Mesendoderm (in vitro differentiated cells): ENCODE measurements at regions not wholly inside any gene's neighbourhood (a gene's known extent, or its start where the extent isn't known, plus 50 kb on each side); places are given as distances from the start of the nearest gene placed in this dataset.

Experiments
- DNase-seq: peaks from one replicate; pipeline ENCODE4 v3.0.0; 2013
- H2AK5ac ChIP-seq: 2 replicates; pipeline ENCODE4 v1.6.1; 2013; ENCODE audit warnings: low read length, inconsistent platforms
- H2BK120ac ChIP-seq: 2 replicates; pipeline ENCODE4 v1.6.1; 2013; ENCODE audit warnings: low read depth, mild to moderate bottlenecking, low read length, moderate library complexity, mixed read lengths
- H2BK15ac ChIP-seq: replicated peaks from 2 replicates; pipeline ENCODE4 v1.6.1; 2013; ENCODE audit warnings: low read depth, mild to moderate bottlenecking, moderate library complexity
- H2BK5ac ChIP-seq: 2 replicates; pipeline ENCODE4 v1.6.1; 2013; ENCODE audit warnings: low read length, inconsistent platforms
- H3K18ac ChIP-seq: 2 replicates; pipeline ENCODE4 v1.6.1; 2013; ENCODE audit warnings: mild to moderate bottlenecking, low read length, mixed read lengths
- H3K23ac ChIP-seq: one replicate; pipeline ENCODE4 v1.6.1; 2013; ENCODE audit warnings: low read length
- H3K27ac ChIP-seq: 2 replicates; pipeline ENCODE4 v1.5.1; 2013; ENCODE audit warnings: low read depth, mild to moderate bottlenecking, inconsistent platforms, low read length, moderate library complexity
- H3K27me3 ChIP-seq: 2 replicates; pipeline ENCODE4 v1.6.1; 2013; ENCODE audit warnings: low read length, control low read depth, mild to moderate bottlenecking, inconsistent platforms; ENCODE audit not compliant: insufficient read depth, poor library complexity
- H3K36me3 ChIP-seq: 2 replicates; pipeline ENCODE4 v1.6.1; 2013; ENCODE audit warnings: low read length, inconsistent platforms; ENCODE audit not compliant: control insufficient read depth, insufficient read depth
- H3K4ac ChIP-seq: one replicate; pipeline ENCODE4 v1.6.1; 2013; ENCODE audit warnings: low read depth, mild to moderate bottlenecking, low read length, moderate library complexity
- H3K4me1 ChIP-seq: 2 replicates; pipeline ENCODE4 v1.6.1; 2013; ENCODE audit warnings: low read depth, low read length, inconsistent platforms; ENCODE audit not compliant: control insufficient read depth
- H3K4me2 ChIP-seq: 2 replicates; pipeline ENCODE4 v1.6.1; 2013; ENCODE audit warnings: low read length
- H3K4me3 ChIP-seq: 2 replicates; pipeline ENCODE4 v1.5.1; 2013; ENCODE audit warnings: mild to moderate bottlenecking, low read length
- H3K56ac ChIP-seq: one replicate; pipeline ENCODE4 v1.6.1; 2013; ENCODE audit warnings: low read length
- H3K79me1 ChIP-seq: 2 replicates; pipeline ENCODE4 v1.6.1; 2013; ENCODE audit warnings: low read length, inconsistent platforms
- H3K79me2 ChIP-seq: 2 replicates; pipeline ENCODE4 v1.6.1; 2013; ENCODE audit warnings: mild to moderate bottlenecking, low read length; ENCODE audit not compliant: control insufficient read depth, insufficient read depth
- H3K9ac ChIP-seq: 2 replicates; pipeline ENCODE4 v1.6.1; 2013; ENCODE audit warnings: low read length, inconsistent platforms
- H4K5ac ChIP-seq: one replicate; pipeline ENCODE4 v1.6.1; 2013; ENCODE audit warnings: low read length
- H4K8ac ChIP-seq: one replicate; pipeline ENCODE4 v1.6.1; 2013; ENCODE audit warnings: low read depth, mild to moderate bottlenecking, control low read depth, low read length, moderate library complexity
- WGBS: extraction: QIAGEN DNeasy Blood & Tissue Kit; methylation state at CpG from one replicate; pipeline ENCODE4 v1.1.7; 2013; ENCODE audit warnings: low lambda C conversion rate, missing lambda C conversion rate; ENCODE audit not compliant: insufficient coverage; ENCODE audit errors: extremely low coverage; 5-methylcytosine and 5-hydroxymethylcytosine counted together

- no peak overlapping the region for H2BK15ac ChIP-seq
- no peaks in the 10 kb centered on the region for H3K27me3 ChIP-seq
- DNase-seq: no peak
- no peak overlapping the region for H2AK5ac ChIP-seq
- no peak overlapping the region for H3K27ac ChIP-seq
- H3K4ac ChIP-seq: no peak overlapping the region
- H4K8ac ChIP-seq: no peak overlapping the region
- no peak overlapping the region for H2BK5ac ChIP-seq
- H4K5ac ChIP-seq: no peak overlapping the region
- H2BK120ac ChIP-seq: no peak overlapping the region
- no CpG with 5 or more reads among the region's 3 CpGs for WGBS
- H3K18ac ChIP-seq: no peak overlapping the region
- no peaks in the 10 kb centered on the region for H3K36me3 ChIP-seq
- H3K4me1 ChIP-seq: no peaks in the 10 kb centered on the region
- H3K9ac ChIP-seq: no peak overlapping the region
- no peaks in the 10 kb centered on the region for H3K79me1 ChIP-seq
- no peak overlapping the region for H3K4me3 ChIP-seq
- no peak overlapping the region for H3K56ac ChIP-seq
- H3K23ac ChIP-seq: no peak overlapping the region
- H3K79me2 ChIP-seq: no peaks in the 10 kb centered on the region
- no peak overlapping the region for H3K4me2 ChIP-seq
Measured at GRCh38 chr1:115193046-115193828, 103.9 kb upstream of the TSPAN2 start.

GRCh38 chr1:115192200-115192767, 103.0 kb upstream of the TSPAN2 start:
- H3K56ac ChIP-seq: no peak overlapping the region
- no peak overlapping the region for H2BK15ac ChIP-seq
- no peak overlapping the region for H3K4me2 ChIP-seq
- no peak overlapping the region for H2AK5ac ChIP-seq
- H3K36me3 ChIP-seq: no peaks in the 10 kb centered on the region
- no peaks in the 10 kb centered on the region for H3K27me3 ChIP-seq
- H3K4ac ChIP-seq: no peak overlapping the region
- no peak overlapping the region for H3K23ac ChIP-seq
- no peak for DNase-seq
- no CpG with 5 or more reads among the region's 7 CpGs for WGBS
- no peak overlapping the region for H2BK120ac ChIP-seq
- H3K79me1 ChIP-seq: no peaks in the 10 kb centered on the region
- H2BK5ac ChIP-seq: no peak overlapping the region
- H3K4me3 ChIP-seq: no peak overlapping the region
- H3K9ac ChIP-seq: no peak overlapping the region
- no peak overlapping the region for H3K27ac ChIP-seq
- no peak overlapping the region for H3K18ac ChIP-seq
- no peak overlapping the region for H4K5ac ChIP-seq
- H3K79me2 ChIP-seq: no peaks in the 10 kb centered on the region
- H3K4me1 ChIP-seq: no peaks in the 10 kb centered on the region
- H4K8ac ChIP-seq: no peak overlapping the region

GRCh38 chr1:115191691-115192090, 102.4 kb upstream of the TSPAN2 start:
- Histone ChIP-seq H3K4ac (no peak overlapping the region), H4K5ac (no peak overlapping the region), H3K79me2 (no peaks in the 10 kb centered on the region), H3K27ac (no peak overlapping the region), H3K4me1 (no peaks in the 10 kb centered on the region), H3K23ac (no peak overlapping the region), H2BK120ac (no peak overlapping the region), H3K9ac (no peak overlapping the region), H3K4me2 (no peak overlapping the region), H3K36me3 (no peaks in the 10 kb centered on the region), H3K79me1 (no peaks in the 10 kb centered on the region), H3K18ac (no peak overlapping the region), H2AK5ac (no peak overlapping the region), H2BK5ac (no peak overlapping the region), H2BK15ac (no peak overlapping the region), H3K56ac (no peak overlapping the region), H3K4me3 (no peak overlapping the region), H3K27me3 (no peaks in the 10 kb centered on the region), H4K8ac (no peak overlapping the region)
- WGBS: no CpG with 5 or more reads among the region's 3 CpGs
- DNase-seq: no peak

- DNase-seq: no peak
- no peak overlapping the region for H2AK5ac ChIP-seq
- H3K79me1 ChIP-seq: no peaks in the 10 kb centered on the region
Measured at GRCh38 chr1:115190540-115191170, 101.4 kb upstream of the TSPAN2 start.

GRCh38 chr1:115189814-115190539, 100.7 kb upstream of the TSPAN2 start:
- Histone ChIP-seq H3K56ac (no peak overlapping the region), H3K79me2 (no peaks in the 10 kb centered on the region), H3K27ac (no peak overlapping the region), H2AK5ac (no peak overlapping the region), H3K23ac (no peak overlapping the region), H3K4ac (no peak overlapping the region), H4K8ac (no peak overlapping the region), H3K79me1 (no peaks in the 10 kb centered on the region), H3K36me3 (no peaks in the 10 kb centered on the region), H3K18ac (no peak overlapping the region), H2BK15ac (no peak overlapping the region), H3K4me1 (no peaks in the 10 kb centered on the region), H2BK5ac (no peak overlapping the region), H3K4me3 (no peak overlapping the region), H3K4me2 (no peak overlapping the region), H3K9ac (no peak overlapping the region), H4K5ac (no peak overlapping the region), H3K27me3 (no peaks in the 10 kb centered on the region), H2BK120ac (no peak overlapping the region)
- no CpG with 5 or more reads among the region's 5 CpGs for WGBS
- peak; percentile 71 for DNase-seq

More at GRCh38 chr1:115190540-115191170, 101.4 kb upstream of the TSPAN2 start:
- Histone ChIP-seq H4K8ac (no peak overlapping the region), H3K4me2 (no peak overlapping the region), H3K9ac (no peak overlapping the region), H3K36me3 (no peaks in the 10 kb centered on the region), H3K18ac (no peak overlapping the region), H2BK120ac (no peak overlapping the region), H3K27me3 (no peaks in the 10 kb centered on the region), H3K27ac (no peak overlapping the region), H2BK5ac (no peak overlapping the region), H2BK15ac (no peak overlapping the region), H3K56ac (no peak overlapping the region), H3K4ac (no peak overlapping the region), H4K5ac (no peak overlapping the region), H3K79me2 (no peaks in the 10 kb centered on the region), H3K23ac (no peak overlapping the region), H3K4me1 (no peaks in the 10 kb centered on the region), H3K4me3 (no peak overlapping the region)
- WGBS: no CpG with 5 or more reads among the region's 3 CpGs
